RWPE2 (cell line): ENCODE measurements at regions not wholly inside any gene's neighbourhood (a gene's known extent, or its start where the extent isn't known, plus 50 kb on each side); places are given as distances from the start of the nearest gene placed in this dataset.

Experiments
- ATAC-seq: fragments of 200-7000 bp; cut with Tn5 transposase; 3 replicates; pipeline ENCODE4 v1.9.1; 2021; ENCODE audit warnings: low read depth
- DNase-seq: peaks from one replicate; pipeline ENCODE4 v3.0.0-alpha.2; 2020; ENCODE audit warnings: low spot score
- H3K27ac ChIP-seq: fragments of 450-650 bp; 2 replicates; pipeline ENCODE4 v1.5.1; 2017; ENCODE audit warnings: mild to moderate bottlenecking; ENCODE audit not compliant: poor library complexity, severe bottlenecking
- H3K27me3 ChIP-seq: fragments of 250-450 bp; sonication (Bioruptor Pico); 2 replicates; pipeline ENCODE4 v1.5.1; 2021; ENCODE audit warnings: mild to moderate bottlenecking, moderate library complexity; ENCODE audit not compliant: insufficient read depth, poor library complexity, severe bottlenecking
- H3K36me3 ChIP-seq: fragments of 250-450 bp; sonication (Bioruptor Pico); 2 replicates; pipeline ENCODE4 v1.5.1; 2020; ENCODE audit warnings: low read depth, mild to moderate bottlenecking, moderate library complexity
- H3K4me1 ChIP-seq: fragments of 250-450 bp; sonication (Bioruptor Pico); 2 replicates; pipeline ENCODE4 v1.5.1; 2021; ENCODE audit warnings: mild to moderate bottlenecking, moderate library complexity; ENCODE audit not compliant: insufficient read depth, poor library complexity, severe bottlenecking
- H3K4me3 ChIP-seq: fragments of 250-450 bp; sonication (Bioruptor Pico); 2 replicates; pipeline ENCODE4 v1.5.1; 2021; ENCODE audit warnings: mild to moderate bottlenecking, moderate library complexity; ENCODE audit not compliant: severe bottlenecking
- H3K9me3 ChIP-seq: fragments of 250-450 bp; sonication (Bioruptor Pico); 2 replicates; pipeline ENCODE4 v1.5.1; 2021; ENCODE audit warnings: mild to moderate bottlenecking, moderate library complexity; ENCODE audit not compliant: severe bottlenecking
- CTCF ChIP-seq: fragments of 450-650 bp; IDR thresholded peaks from one replicate; pipeline ENCODE4 v1.5.1; 2017; ENCODE audit warnings: mild to moderate bottlenecking, moderate library complexity; ENCODE audit not compliant: poor library complexity, severe bottlenecking

GRCh38 chr1:175877939-175878737, 134.7 kb upstream of the TNR start:
- ATAC-seq, result no peak

GRCh38 chr1:175875556-175875955, 132.2 kb upstream of the TNR start:
- H3K9me3 ChIP-seq, result no peaks in the 10 kb centered on the region
- TF ChIP-seq CTCF, result no peak
- H3K27ac ChIP-seq, result no peak overlapping the region
- H3K4me1 ChIP-seq, result no peaks in the 10 kb centered on the region
- no peaks in the 10 kb centered on the region for H3K27me3 ChIP-seq
- no peaks in the 10 kb centered on the region for H3K36me3 ChIP-seq
- no peak overlapping the region for H3K4me3 ChIP-seq
- ATAC-seq (no peak), DNase-seq (no peak)

More at GRCh38 chr1:175877939-175878737, 134.7 kb upstream of the TNR start:
- no peak for TF ChIP-seq CTCF
- Histone ChIP-seq H3K27ac (no peak overlapping the region), H3K4me1 (no peaks in the 10 kb centered on the region), H3K4me3 (no peak overlapping the region), H3K9me3 (no peaks in the 10 kb centered on the region), H3K36me3 (no peaks in the 10 kb centered on the region), H3K27me3 (no peaks in the 10 kb centered on the region)
- no peak for DNase-seq

GRCh38 chr1:175874081-175874480, 130.7 kb upstream of the TNR start:
- no peak for DNase-seq
- no peak for TF ChIP-seq CTCF

GRCh38 chr1:175873290-175873935, 130.0 kb upstream of the TNR start:
- Histone ChIP-seq H3K36me3 (no peaks in the 10 kb centered on the region), H3K9me3 (no peaks in the 10 kb centered on the region), H3K27me3 (no peaks in the 10 kb centered on the region), H3K4me3 (no peak overlapping the region), H3K4me1 (no peaks in the 10 kb centered on the region), H3K27ac (no peak overlapping the region)
- TF ChIP-seq CTCF, result no peak
- ATAC-seq, result no peak
- DNase-seq, result no peak

More at GRCh38 chr1:175874081-175874480, 130.7 kb upstream of the TNR start:
- Histone ChIP-seq H3K36me3 (no peaks in the 10 kb centered on the region), H3K4me3 (no peak overlapping the region), H3K9me3 (no peaks in the 10 kb centered on the region), H3K27ac (no peak overlapping the region), H3K27me3 (no peaks in the 10 kb centered on the region), H3K4me1 (no peaks in the 10 kb centered on the region)
- no peak for ATAC-seq

- no peaks in the 10 kb centered on the region for H3K27me3 ChIP-seq
- no peaks in the 10 kb centered on the region for H3K4me1 ChIP-seq
- no peaks in the 10 kb centered on the region for H3K36me3 ChIP-seq
- H3K4me3 ChIP-seq, result no peak overlapping the region
- ATAC-seq (no peak), DNase-seq (no peak)
- TF ChIP-seq CTCF, result no peak
- H3K9me3 ChIP-seq, result no peaks in the 10 kb centered on the region
- no peak overlapping the region for H3K27ac ChIP-seq
These were observed 129.2 kb upstream of the TNR start for GRCh38 chr1:175872588-175872987.
